SU-DHL-6 (cell line): ENCODE measurements at regions not wholly inside any gene's neighbourhood (a gene's known extent, or its start where the extent isn't known, plus 50 kb on each side); places are given as distances from the start of the nearest gene placed in this dataset.

Experiments
- H2AFZ ChIP-seq: fragments of 200-600 bp; sonication (generic); 2 replicates; pipeline ENCODE4 v1.6.1; 2014; ENCODE audit warnings: low read depth, mild to moderate bottlenecking, moderate library complexity, mixed read lengths, antibody characterized with exemption, low read length; ENCODE audit not compliant: severe bottlenecking
- H3F3A ChIP-seq: fragments of 200-600 bp; shearing (Covaris generic); 2 replicates; pipeline ENCODE4 v1.6.0; 2016; ENCODE audit warnings: antibody characterized with exemption, mild to moderate bottlenecking; ENCODE audit not compliant: insufficient read depth
- H3K27ac ChIP-seq: fragments of 200-600 bp; sonication (generic); 2 replicates; pipeline ENCODE4 v1.5.1; 2016; ENCODE audit warnings: low read depth, mild to moderate bottlenecking, low read length, moderate library complexity, mixed read lengths
- H3K27me3 ChIP-seq: fragments of 200-600 bp; sonication (generic), shearing (Covaris generic); 2 replicates; pipeline ENCODE4 v1.6.0; 2014; ENCODE audit warnings: mild to moderate bottlenecking, low read length
- H3K36me3 ChIP-seq: fragments of 200-600 bp; sonication (generic); 2 replicates; pipeline ENCODE4 v1.6.1; 2014; ENCODE audit warnings: mild to moderate bottlenecking, low read length, mixed read lengths
- H3K4me2 ChIP-seq: fragments of 300-600, 200-600 bp; shearing (Covaris generic), sonication (generic); 2 replicates; pipeline ENCODE4 v1.6.0; 2014; ENCODE audit warnings: low read length, low read depth, mild to moderate bottlenecking; ENCODE audit not compliant: poor library complexity, severe bottlenecking
- H3K4me3 ChIP-seq: fragments of 200-600 bp; sonication (generic); 2 replicates; pipeline ENCODE4 v1.5.1; 2014; ENCODE audit warnings: antibody characterized with exemption, low read length, mild to moderate bottlenecking, mixed read lengths; ENCODE audit not compliant: insufficient read depth, poor library complexity, severe bottlenecking
- H3K79me2 ChIP-seq: fragments of 200-600 bp; sonication (generic); 2 replicates; pipeline ENCODE4 v1.6.1; 2014; ENCODE audit warnings: mild to moderate bottlenecking, low read length, moderate library complexity; ENCODE audit not compliant: insufficient read depth
- H3K9ac ChIP-seq: fragments of 200-600 bp; sonication (generic); 2 replicates; pipeline ENCODE4 v1.7.0; 2014; ENCODE audit warnings: mild to moderate bottlenecking, low read length
- H3K9me2 ChIP-seq: fragments of 200-600 bp; sonication (generic); replicated peaks from 2 replicates; pipeline ENCODE4 v1.6.1; 2014; ENCODE audit warnings: low read length; ENCODE audit not compliant: insufficient read depth
- H3K9me3 ChIP-seq: fragments of 200-600 bp; sonication (generic); 2 replicates; pipeline ENCODE4 v1.6.1; 2014; ENCODE audit warnings: low read length, mixed read lengths; ENCODE audit not compliant: insufficient read depth
- H4K20me1 ChIP-seq: fragments of 200-600 bp; sonication (generic); 2 replicates; pipeline ENCODE4 v1.6.1; 2014; ENCODE audit warnings: low read depth, mild to moderate bottlenecking, antibody characterized with exemption, low read length, moderate library complexity, mixed read lengths
- EZH2phosphoT487 ChIP-seq: fragments of 200-600 bp; sonication (generic), shearing (Covaris generic); conservative IDR thresholded peaks from 2 replicates; pipeline ENCODE4 v1.6.1; 2018; ENCODE audit warnings: mild to moderate bottlenecking, antibody characterized with exemption, low read length, moderate library complexity, mixed read lengths
- TF ChIP-seq, protein P1 (sequence below): fragments of 200-600 bp; sonication (generic); IDR thresholded peaks from one replicate; pipeline ENCODE4 v1.5.1; 2017; ENCODE audit warnings: antibody characterized with exemption, mild to moderate bottlenecking, low read length, moderate library complexity; ENCODE audit not compliant: insufficient read depth, poor library complexity, severe bottlenecking

GRCh38 chr1:70497152-70497551, 86.1 kb downstream of the CTH start:
- Histone ChIP-seq H3K36me3 (no peaks in the 10 kb centered on the region), H3K9me3 (no peaks in the 10 kb centered on the region)

GRCh38 chr1:70498666-70499065, 87.6 kb downstream of the CTH start:
- Histone ChIP-seq H3K36me3 (no peaks in the 10 kb centered on the region), H3K9me2 (no peaks in the 10 kb centered on the region), H3K9me3 (no peaks in the 10 kb centered on the region), H3K4me2 (no peak overlapping the region), H3K79me2 (no peaks in the 10 kb centered on the region), H3K27me3 (no peaks in the 10 kb centered on the region), H3K4me3 (no peak overlapping the region), H3K27ac (no peak overlapping the region), H2AFZ (no peak overlapping the region), H4K20me1 (no peaks in the 10 kb centered on the region), H3F3A (no peaks in the 10 kb centered on the region), H3K9ac (no peak overlapping the region)
- TF ChIP-seq EZH2phosphoT487 = no peak
- TF ChIP-seq, protein P1, sequence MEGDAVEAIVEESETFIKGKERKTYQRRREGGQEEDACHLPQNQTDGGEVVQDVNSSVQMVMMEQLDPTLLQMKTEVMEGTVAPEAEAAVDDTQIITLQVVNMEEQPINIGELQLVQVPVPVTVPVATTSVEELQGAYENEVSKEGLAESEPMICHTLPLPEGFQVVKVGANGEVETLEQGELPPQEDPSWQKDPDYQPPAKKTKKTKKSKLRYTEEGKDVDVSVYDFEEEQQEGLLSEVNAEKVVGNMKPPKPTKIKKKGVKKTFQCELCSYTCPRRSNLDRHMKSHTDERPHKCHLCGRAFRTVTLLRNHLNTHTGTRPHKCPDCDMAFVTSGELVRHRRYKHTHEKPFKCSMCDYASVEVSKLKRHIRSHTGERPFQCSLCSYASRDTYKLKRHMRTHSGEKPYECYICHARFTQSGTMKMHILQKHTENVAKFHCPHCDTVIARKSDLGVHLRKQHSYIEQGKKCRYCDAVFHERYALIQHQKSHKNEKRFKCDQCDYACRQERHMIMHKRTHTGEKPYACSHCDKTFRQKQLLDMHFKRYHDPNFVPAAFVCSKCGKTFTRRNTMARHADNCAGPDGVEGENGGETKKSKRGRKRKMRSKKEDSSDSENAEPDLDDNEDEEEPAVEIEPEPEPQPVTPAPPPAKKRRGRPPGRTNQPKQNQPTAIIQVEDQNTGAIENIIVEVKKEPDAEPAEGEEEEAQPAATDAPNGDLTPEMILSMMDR = no peak

More at GRCh38 chr1:70497152-70497551, 86.1 kb downstream of the CTH start:
- H3F3A ChIP-seq = no peaks in the 10 kb centered on the region
- TF ChIP-seq, protein P1 = no peak
- no peak for TF ChIP-seq EZH2phosphoT487
- H4K20me1 ChIP-seq = no peaks in the 10 kb centered on the region
- H3K9ac ChIP-seq = no peak overlapping the region
- H3K27ac ChIP-seq = no peak overlapping the region
- no peaks in the 10 kb centered on the region for H3K9me2 ChIP-seq
- no peak overlapping the region for H3K4me3 ChIP-seq
- no peak overlapping the region for H2AFZ ChIP-seq
- no peaks in the 10 kb centered on the region for H3K27me3 ChIP-seq
- no peaks in the 10 kb centered on the region for H3K79me2 ChIP-seq
- H3K4me2 ChIP-seq = no peak overlapping the region

DNA sequence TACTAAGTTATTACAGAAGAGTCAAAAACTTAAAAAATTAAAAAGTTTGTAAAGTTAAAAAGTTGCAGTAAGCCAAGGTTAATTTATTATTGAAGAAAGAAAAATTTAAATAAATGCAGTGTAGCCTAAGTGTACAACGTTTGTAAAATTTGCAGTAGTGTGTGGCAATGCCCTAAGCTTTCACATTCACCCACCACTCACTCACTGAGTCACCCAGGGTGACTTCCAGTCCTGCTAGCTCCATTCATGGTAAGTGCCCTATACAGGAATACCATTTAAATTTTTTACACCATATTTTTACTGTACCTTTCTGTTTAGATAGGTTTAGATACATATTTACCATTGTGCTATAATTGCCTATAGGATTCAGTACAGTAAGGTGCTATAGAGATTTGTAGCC, 88.6 kb downstream of the CTH start:
- Histone ChIP-seq H3K9me3 (no peaks in the 10 kb centered on the region), H3K79me2 (no peaks in the 10 kb centered on the region), H4K20me1 (no peaks in the 10 kb centered on the region), H2AFZ (no peak overlapping the region), H3K4me2 (no peak overlapping the region), H3K36me3 (no peaks in the 10 kb centered on the region), H3K27ac (no peak overlapping the region), H3K4me3 (no peak overlapping the region), H3F3A (no peaks in the 10 kb centered on the region), H3K9me2 (no peaks in the 10 kb centered on the region), H3K27me3 (no peaks in the 10 kb centered on the region), H3K9ac (no peak overlapping the region)
- TF ChIP-seq, protein P1 = no peak
- TF ChIP-seq EZH2phosphoT487 = no peak
